Liver (tissue), 8 donors: ENCODE measurements at regions not wholly inside any gene's neighbourhood (a gene's known extent, or its start where the extent isn't known, plus 50 kb on each side); places are given as distances from the start of the nearest gene placed in this dataset.

ENCODE experiments used
- DNase-seq: peaks from one replicate; pipeline ENCODE4 v3.0.0-alpha.2; 2017; ENCODE audit warnings: low spot score
- H3K27ac ChIP-seq, 2 donors: one replicate each; pipeline ENCODE4 v1.7.0; 2013; ENCODE audit warnings: inconsistent platforms in 2 of 2, low read length in 2 of 2, control low read depth in 1 of 2, low read depth in 1 of 2, mild to moderate bottlenecking in 1 of 2
- H3K27me3 ChIP-seq, 4 donors: one replicate each; pipeline versions ENCODE4 v1.6.1 to v1.7.0; 2013; ENCODE audit warnings: low read length in 3 of 4, inconsistent platforms in 1 of 4, mild to moderate bottlenecking in 1 of 4, moderate library complexity in 1 of 4; ENCODE audit not compliant: control insufficient read depth in 4 of 4, insufficient read depth in 4 of 4
- H3K36me3 ChIP-seq, 4 donors: one replicate each; pipeline versions ENCODE4 v1.6.1 to v1.7.0; 2013; ENCODE audit warnings: low read length in 3 of 4, mild to moderate bottlenecking in 3 of 4, low read depth in 1 of 4, moderate library complexity in 1 of 4; ENCODE audit not compliant: control insufficient read depth in 4 of 4, insufficient read depth in 3 of 4
- H3K4me1 ChIP-seq, 4 donors: one replicate each; pipeline versions ENCODE4 v1.6.1 to v1.7.0; 2013; ENCODE audit warnings: low read length in 3 of 4, mild to moderate bottlenecking in 3 of 4, moderate library complexity in 1 of 4; ENCODE audit not compliant: control insufficient read depth in 4 of 4, insufficient read depth in 4 of 4
- H3K4me3 ChIP-seq, 3 donors: one replicate each; pipeline versions ENCODE4 v1.6.1 to v1.7.0; 2013; ENCODE audit warnings: low read length in 3 of 3, control low read depth in 1 of 3, low read depth in 1 of 3, mild to moderate bottlenecking in 1 of 3
- H3K9ac ChIP-seq, 2 donors: one replicate each; pipeline ENCODE4 v1.7.0; 2013; ENCODE audit warnings: low read length in 2 of 2, mild to moderate bottlenecking in 2 of 2, moderate library complexity in 2 of 2, control low read depth in 1 of 2, low read depth in 1 of 2
- H3K9me3 ChIP-seq, 4 donors: one replicate each; pipeline versions ENCODE4 v1.6.1 to v1.7.0; 2013; ENCODE audit warnings: low read length in 3 of 4; ENCODE audit not compliant: control insufficient read depth in 4 of 4
- ATF3 ChIP-seq: IDR thresholded peaks from 2 replicates; pipeline ENCODE4 v1.6.1; 2016; ENCODE audit warnings: antibody characterized with exemption
- CTCF ChIP-seq: fragments of 150-350 bp; IDR thresholded peaks from 2 replicates; pipeline ENCODE4 v1.5.1; 2017; ENCODE audit warnings: improper control_type of control experiment, low read depth, low read length; ENCODE audit not compliant: missing input control
- EGR1 ChIP-seq, 2 donors: IDR thresholded peaks; 2 replicates each; pipeline ENCODE4 v1.6.1; 2016 to 2018; ENCODE audit warnings: antibody characterized with exemption in 2 of 2, low read depth in 2 of 2
- FOXA1 ChIP-seq: IDR thresholded peaks from 2 replicates; pipeline ENCODE4 v1.6.1; 2016; ENCODE audit warnings: antibody characterized with exemption
- FOXA2 ChIP-seq: IDR thresholded peaks from 2 replicates; pipeline ENCODE4 v1.6.1; 2016; ENCODE audit warnings: antibody characterized with exemption
- GABPA ChIP-seq, 2 donors: IDR thresholded peaks in 1 of 2; conservative IDR thresholded peaks in 1 of 2; 2 replicates each; pipeline ENCODE4 v1.6.1; 2016; ENCODE audit warnings: antibody characterized with exemption in 2 of 2, mild to moderate bottlenecking in 1 of 2, moderate library complexity in 1 of 2
- HNF4A ChIP-seq, 2 donors: conservative IDR thresholded peaks; 2 replicates each; pipeline ENCODE4 v1.6.1; 2016; ENCODE audit warnings: antibody characterized with exemption in 2 of 2, mild to moderate bottlenecking in 2 of 2
- HNF4G ChIP-seq: IDR thresholded peaks from 2 replicates; pipeline ENCODE4 v1.6.1; 2016; ENCODE audit warnings: antibody characterized with exemption
- JUND ChIP-seq, 2 donors: IDR thresholded peaks; 2 replicates each; pipeline ENCODE4 v1.6.1; 2016; ENCODE audit warnings: antibody characterized with exemption in 2 of 2
- MAX ChIP-seq: IDR thresholded peaks from 2 replicates; pipeline ENCODE4 v1.6.1; 2016; ENCODE audit warnings: antibody characterized with exemption
- NR2F2 ChIP-seq: IDR thresholded peaks from 2 replicates; pipeline ENCODE4 v1.6.1; 2016; ENCODE audit warnings: antibody characterized with exemption
- RAD21 ChIP-seq, 2 donors: IDR thresholded peaks; 2 replicates each; pipeline ENCODE4 v1.6.1; 2016; ENCODE audit warnings: antibody characterized with exemption in 2 of 2, mild to moderate bottlenecking in 2 of 2
- REST ChIP-seq: IDR thresholded peaks from 2 replicates; pipeline ENCODE4 v1.6.1; 2016; ENCODE audit warnings: antibody characterized with exemption, mild to moderate bottlenecking
- RXRA ChIP-seq, 2 donors: IDR thresholded peaks; 2 replicates each; pipeline ENCODE4 v1.6.1; 2017 to 2018; ENCODE audit warnings: antibody characterized with exemption in 2 of 2, mild to moderate bottlenecking in 1 of 2
- SP1 ChIP-seq: IDR thresholded peaks from 2 replicates; pipeline ENCODE4 v1.6.1; 2018; ENCODE audit warnings: antibody characterized with exemption, mild to moderate bottlenecking
- TAF1 ChIP-seq: conservative IDR thresholded peaks from 2 replicates; pipeline ENCODE4 v1.6.1; 2016; ENCODE audit warnings: antibody characterized with exemption, mild to moderate bottlenecking
- YY1 ChIP-seq: IDR thresholded peaks from 2 replicates; pipeline ENCODE4 v1.6.1; 2016; ENCODE audit warnings: antibody characterized with exemption, mild to moderate bottlenecking
- ZBTB33 ChIP-seq: IDR thresholded peaks from 2 replicates; pipeline ENCODE4 v1.6.1; 2016; ENCODE audit warnings: antibody characterized with exemption
- WGBS: extraction: QIAGEN DNeasy Blood & Tissue Kit; methylation state at CpG from one replicate; pipeline ENCODE4 v1.1.7; 2013; 5-methylcytosine and 5-hydroxymethylcytosine counted together
- donor health status: healthy.
- donor health status: healthy.
- donor health status: healthy.
- donor health status: healthy.
- donor health status: healthy.

- no peaks in the 10 kb centered on the region for H3K4me1 ChIP-seq
- no peak for TF ChIP-seq HNF4A (conservative IDR thresholded peaks at IDR 0.05)
- H3K27ac ChIP-seq = no peak overlapping the region
Observed at GRCh38 chr18:75809151-75809925, 381.8 kb upstream of the SMIM21 start.

GRCh38 chr18:75805265-75805664 is 377.8 kb upstream of the SMIM21 start:
- H3K9me3 ChIP-seq = no peaks in the 10 kb centered on the region
- no peaks in the 10 kb centered on the region for H3K36me3 ChIP-seq
- DNase-seq = no peak
- no peak overlapping the region for H3K9ac ChIP-seq
- H3K27ac ChIP-seq = no peak overlapping the region
- H3K4me3 ChIP-seq = no peak overlapping the region
- H3K27me3 ChIP-seq = no peaks in the 10 kb centered on the region
- H3K4me1 ChIP-seq = no peaks in the 10 kb centered on the region
- WGBS = 75% methylated on average over 3 of the region's 3 CpGs
- TF ChIP-seq RXRA (IDR thresholded peaks at IDR 0.05) = no peak
- no peak for TF ChIP-seq NR2F2

More at GRCh38 chr18:75809151-75809925, 381.8 kb upstream of the SMIM21 start:
- no peak overlapping the region for H3K9ac ChIP-seq
- no peak for DNase-seq
- H3K36me3 ChIP-seq = no peaks in the 10 kb centered on the region
- 61% methylated on average over 20 of the region's 20 CpGs for WGBS
- H3K27me3 ChIP-seq = no peaks in the 10 kb centered on the region
- no peaks in the 10 kb centered on the region for H3K9me3 ChIP-seq
- no peak overlapping the region for H3K4me3 ChIP-seq

GRCh38 chr18:75802681-75803080 is 375.2 kb upstream of the SMIM21 start:
- no peak overlapping the region for H3K27ac ChIP-seq
- H3K36me3 ChIP-seq = no peaks in the 10 kb centered on the region
- no peaks in the 10 kb centered on the region for H3K9me3 ChIP-seq
- H3K4me1 ChIP-seq = no peaks in the 10 kb centered on the region
- no peak for DNase-seq
- H3K4me3 ChIP-seq = no peak overlapping the region
- H3K27me3 ChIP-seq = no peaks in the 10 kb centered on the region
- no peak for TF ChIP-seq HNF4G
- no peak for TF ChIP-seq ATF3
- no peak for TF ChIP-seq HNF4A (conservative IDR thresholded peaks at IDR 0.05)
- TF ChIP-seq RXRA (IDR thresholded peaks at IDR 0.05) = no peak
- no peak for TF ChIP-seq TAF1
- TF ChIP-seq CTCF = no peak
- TF ChIP-seq NR2F2 = no peak
- TF ChIP-seq REST = no peak
- TF ChIP-seq ZBTB33 = no peak
- no peak for TF ChIP-seq YY1
- no peak for TF ChIP-seq MAX
- no peak for TF ChIP-seq SP1
- no peak for TF ChIP-seq GABPA (IDR thresholded peaks at IDR 0.05 in 1 of 2, conservative IDR thresholded peaks at IDR 0.05 in 1 of 2)
- no peak for TF ChIP-seq EGR1 (IDR thresholded peaks at IDR 0.05; ENCODE audit: low read depth in 2 of 2)
- TF ChIP-seq JUND (IDR thresholded peaks at IDR 0.05) = no peak
- TF ChIP-seq FOXA1 = no peak
- no peak for TF ChIP-seq RAD21 (IDR thresholded peaks at IDR 0.05)
- no peak for TF ChIP-seq FOXA2
- H3K9ac ChIP-seq = no peak overlapping the region
- 77% methylated on average over 5 of the region's 5 CpGs for WGBS
